ENCODE measurements at regions not wholly inside any gene's neighbourhood (a gene's known extent, or its start where the extent isn't known, plus 50 kb on each side); places are given as distances from the start of the nearest gene placed in this dataset.
"Not testable (repeated sequence)": the region's sequence is repeated elsewhere in the genome, so short reads cannot be mapped to it uniquely, and the experiment has no call there.

GRCh38 chr5:29126462-29126861 lies 2067.0 kb upstream of the CDH6 start:
- not testable (repeated sequence) for H2AK5ac ChIP-seq (ENCODE audit: insufficient read length, low read length); H4K5ac ChIP-seq (ENCODE audit: insufficient read length, low read depth, low read length); DNase-seq; H3K4me3 Mint-ChIP-seq; H3K36me3 Mint-ChIP-seq (ENCODE audit: insufficient read depth in 1 of 3, low read depth in 3 of 3); H3K9ac ChIP-seq (ENCODE audit: extremely low read depth, insufficient read length, low read length); H3K23ac ChIP-seq (ENCODE audit: insufficient read length, low read depth, low read length); H3K4me2 ChIP-seq (ENCODE audit: insufficient read depth, insufficient read length, low read length); H3K79me1 ChIP-seq (ENCODE audit: insufficient read depth, low read depth, low read length, poor library complexity, severe bottlenecking); H4K20me1 ChIP-seq (ENCODE audit: control insufficient read depth, insufficient read depth, insufficient read length); H3K4me1 ChIP-seq (ENCODE audit: insufficient read depth, low read length); H3K9me3 Mint-ChIP-seq; H3K27me3 ChIP-seq (ENCODE audit: insufficient read depth, low read length); H3K23me2 ChIP-seq (ENCODE audit: insufficient read length, low read depth, low read length, poor library complexity, severe bottlenecking); H4K8ac ChIP-seq (replicated peaks; ENCODE audit: insufficient read length, low read depth, low read length); H3K27ac ChIP-seq (ENCODE audit: insufficient read length, low read depth, low read length); H3K27me3 Mint-ChIP-seq (ENCODE audit: low read depth); H2BK120ac ChIP-seq (ENCODE audit: low read depth, low read length, poor library complexity, severe bottlenecking); H2BK20ac ChIP-seq (ENCODE audit: low read depth, low read length, poor library complexity, severe bottlenecking); H3K14ac ChIP-seq (ENCODE audit: insufficient read depth, low read length); H2BK5ac ChIP-seq (ENCODE audit: insufficient read length, low read length); H2AFZ ChIP-seq (ENCODE audit: low read length); H3K4ac ChIP-seq (ENCODE audit: low read depth, low read length); H3K9me3 ChIP-seq (ENCODE audit: control insufficient read depth, low read depth, low read length); H3T11ph ChIP-seq (ENCODE audit: low read length); H3K79me2 ChIP-seq (ENCODE audit: insufficient read depth, low read length); H4K91ac ChIP-seq (ENCODE audit: insufficient read length, low read depth, low read length); H3K56ac ChIP-seq (ENCODE audit: insufficient read length, low read depth, low read length); H3K18ac ChIP-seq (ENCODE audit: insufficient read length, low read depth, low read length); H2BK15ac ChIP-seq (ENCODE audit: low read depth, low read length); H2BK12ac ChIP-seq (ENCODE audit: insufficient read length, low read depth, low read length)
- H3K27ac Mint-ChIP-seq: peak overlapping the region in 1 of 3 experiments; percentile 62; a peak in 2 of 7 replicates
- H3K4me1 Mint-ChIP-seq: peaks cover 7 to 10% of the 10 kb centered on the region in 2 experiments; a peak in 3 of 4 replicates
- no CpG with 5 or more reads among the region's 14 CpGs for WGBS (ENCODE audit: extremely low coverage, insufficient read length, low lambda C conversion rate)

All from H9 (cell line).